ENCODE measurements at regions not wholly inside any gene's neighbourhood (a gene's known extent, or its start where the extent isn't known, plus 50 kb on each side); places are given as distances from the start of the nearest gene placed in this dataset.

DNA sequence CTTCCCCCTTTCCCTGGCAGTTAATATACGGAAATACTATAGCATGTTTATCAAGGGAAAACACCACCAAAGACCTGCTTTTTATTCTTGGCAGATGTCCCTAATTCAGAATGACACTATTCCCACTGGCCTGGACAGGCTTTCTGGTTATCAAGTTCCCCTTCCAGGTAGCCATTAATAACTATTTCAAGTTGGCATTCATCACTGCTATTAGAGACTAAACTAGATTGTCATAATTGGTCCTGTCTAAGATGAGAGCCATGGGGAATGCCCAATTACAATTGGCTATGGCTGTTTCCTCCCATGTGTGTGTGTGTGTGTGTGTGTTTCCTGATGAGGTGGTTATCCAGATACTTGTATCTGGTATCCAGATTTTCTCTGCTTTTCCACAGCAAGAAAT, 608.1 kb downstream of the SQOR start:
- Histone ChIP-seq H3K79me2 (ENCODE audit: control insufficient read depth, low read length) (no peaks in the 10 kb centered on the region), H3K4me3 (ENCODE audit: low read length) (no peak overlapping the region), H3K4me1 (ENCODE audit: control insufficient read depth, low read length) (no peaks in the 10 kb centered on the region), H3K9me3 (ENCODE audit: control insufficient read depth, insufficient read depth, low read length) (no peaks in the 10 kb centered on the region), H4K20me1 (ENCODE audit: control insufficient read depth, insufficient read depth, low read depth, low read length) (no peaks in the 10 kb centered on the region), H3K4me2 (ENCODE audit: low read length) (no peak overlapping the region), H3K27ac (ENCODE audit: low read depth, low read length) (no peak overlapping the region), H3K36me3 (ENCODE audit: control insufficient read depth, low read length) (no peaks in the 10 kb centered on the region), H3K9me2 (replicated peaks; ENCODE audit: control insufficient read depth, low read length) (no peaks in the 10 kb centered on the region), H3K27me3 (ENCODE audit: control insufficient read depth, low read length) (peaks cover 2% of the 10 kb centered on the region; the same call in 1 of the 2 replicates), H3F3A (ENCODE audit: control insufficient read depth, insufficient read depth) (no peaks in the 10 kb centered on the region)
- TF ChIP-seq EZH2phosphoT487 (IDR thresholded peaks at IDR 0.05; ENCODE audit: borderline replicate concordance, low read length) = no peak
- TF ChIP-seq, protein P1, sequence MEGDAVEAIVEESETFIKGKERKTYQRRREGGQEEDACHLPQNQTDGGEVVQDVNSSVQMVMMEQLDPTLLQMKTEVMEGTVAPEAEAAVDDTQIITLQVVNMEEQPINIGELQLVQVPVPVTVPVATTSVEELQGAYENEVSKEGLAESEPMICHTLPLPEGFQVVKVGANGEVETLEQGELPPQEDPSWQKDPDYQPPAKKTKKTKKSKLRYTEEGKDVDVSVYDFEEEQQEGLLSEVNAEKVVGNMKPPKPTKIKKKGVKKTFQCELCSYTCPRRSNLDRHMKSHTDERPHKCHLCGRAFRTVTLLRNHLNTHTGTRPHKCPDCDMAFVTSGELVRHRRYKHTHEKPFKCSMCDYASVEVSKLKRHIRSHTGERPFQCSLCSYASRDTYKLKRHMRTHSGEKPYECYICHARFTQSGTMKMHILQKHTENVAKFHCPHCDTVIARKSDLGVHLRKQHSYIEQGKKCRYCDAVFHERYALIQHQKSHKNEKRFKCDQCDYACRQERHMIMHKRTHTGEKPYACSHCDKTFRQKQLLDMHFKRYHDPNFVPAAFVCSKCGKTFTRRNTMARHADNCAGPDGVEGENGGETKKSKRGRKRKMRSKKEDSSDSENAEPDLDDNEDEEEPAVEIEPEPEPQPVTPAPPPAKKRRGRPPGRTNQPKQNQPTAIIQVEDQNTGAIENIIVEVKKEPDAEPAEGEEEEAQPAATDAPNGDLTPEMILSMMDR (IDR thresholded peaks at IDR 0.05; ENCODE audit: low read depth, low read length, poor library complexity, severe bottlenecking) = no peak

- Histone ChIP-seq H3K27me3 (ENCODE audit: control insufficient read depth, low read length) (no peaks in the 10 kb centered on the region), H4K20me1 (ENCODE audit: control insufficient read depth, insufficient read depth, low read depth, low read length) (no peaks in the 10 kb centered on the region), H3K27ac (ENCODE audit: low read depth, low read length) (no peak overlapping the region), H3K9me3 (ENCODE audit: control insufficient read depth, insufficient read depth, low read length) (no peaks in the 10 kb centered on the region), H3K4me3 (ENCODE audit: low read length) (no peak overlapping the region), H3F3A (ENCODE audit: control insufficient read depth, insufficient read depth) (no peaks in the 10 kb centered on the region), H3K9me2 (replicated peaks; ENCODE audit: control insufficient read depth, low read length) (no peaks in the 10 kb centered on the region), H3K36me3 (ENCODE audit: control insufficient read depth, low read length) (no peaks in the 10 kb centered on the region), H3K4me2 (ENCODE audit: low read length) (no peak overlapping the region), H3K4me1 (ENCODE audit: control insufficient read depth, low read length) (no peaks in the 10 kb centered on the region), H3K79me2 (ENCODE audit: control insufficient read depth, low read length) (no peaks in the 10 kb centered on the region)
- no peak for TF ChIP-seq EZH2phosphoT487 (IDR thresholded peaks at IDR 0.05; ENCODE audit: borderline replicate concordance, low read length)
- TF ChIP-seq, protein P1 (IDR thresholded peaks at IDR 0.05; ENCODE audit: low read depth, low read length, poor library complexity, severe bottlenecking) = no peak
Observed at GRCh38 chr15:46251903-46252302, 617.1 kb downstream of the SQOR start.

- H3K9me2 ChIP-seq (replicated peaks; ENCODE audit: control insufficient read depth, low read length) = no peaks in the 10 kb centered on the region
- no peak overlapping the region for H3K27ac ChIP-seq (ENCODE audit: low read depth, low read length)
- H3K4me3 ChIP-seq (ENCODE audit: low read length) = no peak overlapping the region
- H3K79me2 ChIP-seq (ENCODE audit: control insufficient read depth, low read length) = no peaks in the 10 kb centered on the region
- H3K36me3 ChIP-seq (ENCODE audit: control insufficient read depth, low read length) = no peaks in the 10 kb centered on the region
- no peak overlapping the region for H3K4me2 ChIP-seq (ENCODE audit: low read length)
- no peaks in the 10 kb centered on the region for H3K4me1 ChIP-seq (ENCODE audit: control insufficient read depth, low read length)
- TF ChIP-seq EZH2phosphoT487 (IDR thresholded peaks at IDR 0.05; ENCODE audit: borderline replicate concordance, low read length) = no peak
- TF ChIP-seq, protein P1 (IDR thresholded peaks at IDR 0.05; ENCODE audit: low read depth, low read length, poor library complexity, severe bottlenecking) = no peak
- H3K27me3 ChIP-seq (ENCODE audit: control insufficient read depth, low read length) = no peaks in the 10 kb centered on the region
- H3F3A ChIP-seq (ENCODE audit: control insufficient read depth, insufficient read depth) = no peaks in the 10 kb centered on the region
- H4K20me1 ChIP-seq (ENCODE audit: control insufficient read depth, insufficient read depth, low read depth, low read length) = no peaks in the 10 kb centered on the region
- no peaks in the 10 kb centered on the region for H3K9me3 ChIP-seq (ENCODE audit: control insufficient read depth, insufficient read depth, low read length)
Observed at GRCh38 chr15:46258056-46258455, 623.2 kb downstream of the SQOR start.

DNA sequence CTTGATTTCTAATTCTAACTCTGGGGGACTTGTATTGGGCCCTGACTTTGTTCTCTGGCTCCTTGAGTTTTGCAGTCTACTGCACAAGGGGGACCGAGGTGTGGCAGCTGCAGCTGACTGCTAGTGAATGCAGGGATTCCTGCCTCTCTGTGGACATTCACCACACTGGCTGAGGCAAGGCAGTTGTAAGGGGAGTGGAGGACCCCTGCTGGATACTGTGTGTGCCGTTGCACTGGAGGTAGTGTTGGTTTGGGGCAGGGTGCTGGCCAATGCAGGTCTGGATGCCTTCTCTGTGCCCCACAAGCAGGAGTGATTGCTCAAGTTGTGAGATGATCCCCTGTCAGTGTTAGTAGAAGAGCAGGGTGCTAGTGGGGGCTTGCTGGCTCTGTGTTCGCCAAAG, 626.1 kb downstream of the SQOR start:
- no peak for TF ChIP-seq EZH2phosphoT487 (IDR thresholded peaks at IDR 0.05; ENCODE audit: borderline replicate concordance, low read length)
- TF ChIP-seq, protein P1 (IDR thresholded peaks at IDR 0.05; ENCODE audit: low read depth, low read length, poor library complexity, severe bottlenecking) = no peak
- H3K4me3 ChIP-seq (ENCODE audit: low read length) = no peak overlapping the region

More for the DNA sequence above, 626.1 kb downstream of the SQOR start:
- no peak overlapping the region for H3K4me2 ChIP-seq (ENCODE audit: low read length)
- H3K27me3 ChIP-seq (ENCODE audit: control insufficient read depth, low read length) = no peaks in the 10 kb centered on the region
- no peaks in the 10 kb centered on the region for H3K9me2 ChIP-seq (replicated peaks; ENCODE audit: control insufficient read depth, low read length)
- no peaks in the 10 kb centered on the region for H3K4me1 ChIP-seq (ENCODE audit: control insufficient read depth, low read length)
- no peaks in the 10 kb centered on the region for H3K36me3 ChIP-seq (ENCODE audit: control insufficient read depth, low read length)
- H3K9me3 ChIP-seq (ENCODE audit: control insufficient read depth, insufficient read depth, low read length) = no peaks in the 10 kb centered on the region
- no peaks in the 10 kb centered on the region for H4K20me1 ChIP-seq (ENCODE audit: control insufficient read depth, insufficient read depth, low read depth, low read length)
- H3K79me2 ChIP-seq (ENCODE audit: control insufficient read depth, low read length) = no peaks in the 10 kb centered on the region
- H3K27ac ChIP-seq (ENCODE audit: low read depth, low read length) = no peak overlapping the region
- no peaks in the 10 kb centered on the region for H3F3A ChIP-seq (ENCODE audit: control insufficient read depth, insufficient read depth)
